Left hindlimb (tissue), 1 donor: ENCODE measurements at regions not wholly inside any gene's neighbourhood (a gene's known extent, or its start where the extent isn't known, plus 50 kb on each side); places are given as distances from the start of the nearest gene placed in this dataset.
"Not testable (repeated sequence)": the region's sequence is repeated elsewhere in the genome, so short reads cannot be mapped to it uniquely, and the experiment has no call there.

ENCODE experiments used
- DNase-seq: peaks from one replicate; pipeline ENCODE4 v3.0.0-alpha.2; 2018

- no peak for DNase-seq
Observed at GRCh38 chr12:126038434-126038833, 973.2 kb downstream of the AACS start.

GRCh38 chr12:126040307-126040706, 975.1 kb downstream of the AACS start:
- no peak for DNase-seq

- DNase-seq: no peak
Observed at GRCh38 chr12:126042286-126042685, 977.1 kb downstream of the AACS start.

- DNase-seq: not testable (repeated sequence)
Observed at GRCh38 chr12:126049501-126049900, 984.3 kb downstream of the AACS start.

GRCh38 chr12:126051611-126052107, 986.4 kb downstream of the AACS start:
- no peak for DNase-seq

GRCh38 chr12:126055521-126055920, 990.3 kb downstream of the AACS start:
- no peak for DNase-seq

GRCh38 chr12:126061777-126062176, 996.5 kb downstream of the AACS start:
- no peak for DNase-seq

- no peak for DNase-seq
Observed at GRCh38 chr12:126064028-126064427, 998.8 kb downstream of the AACS start.

GRCh38 chr12:126067626-126068329, 1002.5 kb downstream of the AACS start:
- no peak for DNase-seq

- DNase-seq: no peak
Observed at GRCh38 chr12:126069549-126070165, 1004.4 kb downstream of the AACS start.

GRCh38 chr12:126076515-126076914, 1011.3 kb downstream of the AACS start:
- DNase-seq: no peak

GRCh38 chr12:126083926-126084325, 1018.7 kb downstream of the AACS start:
- no peak for DNase-seq

- DNase-seq: no peak
Observed at GRCh38 chr12:126084480-126084879, 1019.2 kb downstream of the AACS start.

- no peak for DNase-seq
Observed at GRCh38 chr12:126086242-126086641, 1021.0 kb downstream of the AACS start.

- no peak for DNase-seq
Observed at GRCh38 chr12:126087692-126088091, 1022.5 kb downstream of the AACS start.

GRCh38 chr12:126093908-126094307, 1028.7 kb downstream of the AACS start:
- no peak for DNase-seq

- no peak for DNase-seq
Observed at GRCh38 chr12:126095748-126096510, 1030.7 kb downstream of the AACS start.

GRCh38 chr12:126106706-126107105, 1041.5 kb downstream of the AACS start:
- no peak for DNase-seq

- DNase-seq: no peak
Observed at GRCh38 chr12:126107659-126108058, 1042.4 kb downstream of the AACS start.

- DNase-seq: no peak
Observed at GRCh38 chr12:126108247-126108646, 1043.0 kb downstream of the AACS start.

- DNase-seq: no peak
Observed at GRCh38 chr12:126112141-126112540, 1046.9 kb downstream of the AACS start.

- DNase-seq: no peak
Observed at GRCh38 chr12:126112849-126113248, 1047.6 kb downstream of the AACS start.

- no peak for DNase-seq
Observed at GRCh38 chr12:126114441-126114840, 1049.2 kb downstream of the AACS start.

GRCh38 chr12:126117502-126117901, 1052.3 kb downstream of the AACS start:
- DNase-seq: no peak
